Ishikawa (cell line): ENCODE measurements at regions not wholly inside any gene's neighbourhood (a gene's known extent, or its start where the extent isn't known, plus 50 kb on each side); places are given as distances from the start of the nearest gene placed in this dataset.

Source experiments
- CEBPB ChIP-seq: IDR thresholded peaks from 2 replicates; pipeline ENCODE4 v1.6.1; 2012
- CREB1 ChIP-seq: IDR thresholded peaks from 2 replicates; pipeline ENCODE4 v1.6.1; 2012; ENCODE audit warnings: low read depth
- EGR1 ChIP-seq: IDR thresholded peaks from 2 replicates; pipeline ENCODE4 v1.6.1; 2012
- EP300 ChIP-seq: IDR thresholded peaks from 2 replicates; pipeline ENCODE4 v1.6.1; 2012; ENCODE audit warnings: borderline replicate concordance
- FOXM1 ChIP-seq: IDR thresholded peaks from 2 replicates; pipeline ENCODE4 v1.6.1; 2012; ENCODE audit warnings: low read depth, borderline replicate concordance
- NFIC ChIP-seq: IDR thresholded peaks from 2 replicates; pipeline ENCODE4 v1.6.1; 2012
- RAD21 ChIP-seq: IDR thresholded peaks from 2 replicates; pipeline ENCODE4 v1.6.1; 2012; ENCODE audit warnings: low read depth
- TAF1 ChIP-seq: IDR thresholded peaks from 2 replicates; pipeline ENCODE4 v1.6.1; 2012; ENCODE audit warnings: low read depth, mild to moderate bottlenecking
- TCF12 ChIP-seq: IDR thresholded peaks from 2 replicates; pipeline ENCODE4 v1.6.1; 2012; ENCODE audit warnings: low read depth
- TEAD4 ChIP-seq: IDR thresholded peaks from 2 replicates; pipeline ENCODE4 v1.6.1; 2012
- YY1 ChIP-seq: IDR thresholded peaks from 2 replicates; pipeline ENCODE4 v1.6.1; 2012; ENCODE audit warnings: low read depth
- ZBTB7A ChIP-seq: IDR thresholded peaks from 2 replicates; pipeline ENCODE4 v1.6.1; 2012; ENCODE audit warnings: low read depth
- TF ChIP-seq, protein P1 (sequence below): IDR thresholded peaks from 2 replicates; pipeline ENCODE4 v1.6.1; 2012
- TF ChIP-seq, protein P2 (sequence below): IDR thresholded peaks from 2 replicates; pipeline ENCODE4 v1.6.1; 2012
- TF ChIP-seq, protein P3 (sequence below): IDR thresholded peaks from 2 replicates; pipeline ENCODE4 v1.6.1; 2012; ENCODE audit warnings: low read depth, mild to moderate bottlenecking

GRCh38 chr6:71028877-71029252 is 72.0 kb upstream of the B3GAT2 start:
- TF ChIP-seq EGR1: no peak
- no peak for TF ChIP-seq EP300
- TF ChIP-seq, protein P1, sequence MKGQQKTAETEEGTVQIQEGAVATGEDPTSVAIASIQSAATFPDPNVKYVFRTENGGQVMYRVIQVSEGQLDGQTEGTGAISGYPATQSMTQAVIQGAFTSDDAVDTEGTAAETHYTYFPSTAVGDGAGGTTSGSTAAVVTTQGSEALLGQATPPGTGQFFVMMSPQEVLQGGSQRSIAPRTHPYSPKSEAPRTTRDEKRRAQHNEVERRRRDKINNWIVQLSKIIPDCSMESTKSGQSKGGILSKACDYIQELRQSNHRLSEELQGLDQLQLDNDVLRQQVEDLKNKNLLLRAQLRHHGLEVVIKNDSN: no peak
- TF ChIP-seq, protein P2, sequence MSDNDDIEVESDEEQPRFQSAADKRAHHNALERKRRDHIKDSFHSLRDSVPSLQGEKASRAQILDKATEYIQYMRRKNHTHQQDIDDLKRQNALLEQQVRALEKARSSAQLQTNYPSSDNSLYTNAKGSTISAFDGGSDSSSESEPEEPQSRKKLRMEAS: no peak
- no peak for TF ChIP-seq YY1
- TF ChIP-seq TAF1: no peak
- TF ChIP-seq, protein P3, sequence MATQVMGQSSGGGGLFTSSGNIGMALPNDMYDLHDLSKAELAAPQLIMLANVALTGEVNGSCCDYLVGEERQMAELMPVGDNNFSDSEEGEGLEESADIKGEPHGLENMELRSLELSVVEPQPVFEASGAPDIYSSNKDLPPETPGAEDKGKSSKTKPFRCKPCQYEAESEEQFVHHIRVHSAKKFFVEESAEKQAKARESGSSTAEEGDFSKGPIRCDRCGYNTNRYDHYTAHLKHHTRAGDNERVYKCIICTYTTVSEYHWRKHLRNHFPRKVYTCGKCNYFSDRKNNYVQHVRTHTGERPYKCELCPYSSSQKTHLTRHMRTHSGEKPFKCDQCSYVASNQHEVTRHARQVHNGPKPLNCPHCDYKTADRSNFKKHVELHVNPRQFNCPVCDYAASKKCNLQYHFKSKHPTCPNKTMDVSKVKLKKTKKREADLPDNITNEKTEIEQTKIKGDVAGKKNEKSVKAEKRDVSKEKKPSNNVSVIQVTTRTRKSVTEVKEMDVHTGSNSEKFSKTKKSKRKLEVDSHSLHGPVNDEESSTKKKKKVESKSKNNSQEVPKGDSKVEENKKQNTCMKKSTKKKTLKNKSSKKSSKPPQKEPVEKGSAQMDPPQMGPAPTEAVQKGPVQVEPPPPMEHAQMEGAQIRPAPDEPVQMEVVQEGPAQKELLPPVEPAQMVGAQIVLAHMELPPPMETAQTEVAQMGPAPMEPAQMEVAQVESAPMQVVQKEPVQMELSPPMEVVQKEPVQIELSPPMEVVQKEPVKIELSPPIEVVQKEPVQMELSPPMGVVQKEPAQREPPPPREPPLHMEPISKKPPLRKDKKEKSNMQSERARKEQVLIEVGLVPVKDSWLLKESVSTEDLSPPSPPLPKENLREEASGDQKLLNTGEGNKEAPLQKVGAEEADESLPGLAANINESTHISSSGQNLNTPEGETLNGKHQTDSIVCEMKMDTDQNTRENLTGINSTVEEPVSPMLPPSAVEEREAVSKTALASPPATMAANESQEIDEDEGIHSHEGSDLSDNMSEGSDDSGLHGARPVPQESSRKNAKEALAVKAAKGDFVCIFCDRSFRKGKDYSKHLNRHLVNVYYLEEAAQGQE: no peak
- TF ChIP-seq NFIC: no peak
- TF ChIP-seq TEAD4: no peak
- no peak for TF ChIP-seq FOXM1
- TF ChIP-seq CREB1: no peak
- TF ChIP-seq TCF12: no peak

- TF ChIP-seq CEBPB (no peak), FOXM1 (no peak), TEAD4 (no peak), TAF1 (no peak), CREB1 (no peak), EP300 (no peak), RAD21 (no peak), TCF12 (no peak), NFIC (no peak), YY1 (no peak)
- TF ChIP-seq, protein P1: no peak
- TF ChIP-seq, protein P2: no peak
- TF ChIP-seq, protein P3: no peak
Observed at GRCh38 chr6:71029555-71029954, 72.7 kb upstream of the B3GAT2 start.

DNA sequence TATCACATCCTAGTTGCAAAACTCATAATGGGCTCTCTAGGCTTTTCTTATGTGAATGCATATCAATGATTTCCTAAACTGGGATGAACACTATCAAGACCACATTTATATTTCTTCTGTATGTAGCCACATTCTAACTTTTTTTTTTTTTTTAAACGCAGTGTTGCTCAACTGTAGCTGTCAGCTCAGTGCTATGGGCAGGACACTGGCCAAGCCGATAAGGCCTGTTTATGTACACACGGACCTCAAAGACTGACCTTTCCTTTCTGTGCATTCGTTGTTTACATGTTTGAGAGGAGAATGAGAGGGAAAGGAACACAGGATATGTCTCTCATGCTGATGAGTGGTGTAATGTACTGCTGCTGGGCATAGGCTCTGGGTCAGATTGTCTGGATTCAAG is 75.1 kb upstream of the B3GAT2 start:
- TF ChIP-seq EGR1 (no peak), TAF1 (no peak), TCF12 (no peak), EP300 (no peak), CREB1 (no peak), ZBTB7A (no peak), NFIC (no peak), TEAD4 (no peak)
- TF ChIP-seq, protein P3: no peak

- TF ChIP-seq TAF1 (no peak), YY1 (no peak), TEAD4 (no peak), ZBTB7A (no peak), EGR1 (no peak), NFIC (no peak), TCF12 (no peak)
- TF ChIP-seq, protein P2: no peak
- TF ChIP-seq, protein P1: no peak
Observed at GRCh38 chr6:71033171-71033570, 76.3 kb upstream of the B3GAT2 start.
